OCI-LY1 (cell line): ENCODE measurements at regions not wholly inside any gene's neighbourhood (a gene's known extent, or its start where the extent isn't known, plus 50 kb on each side); places are given as distances from the start of the nearest gene placed in this dataset.

Experiments used
- H2AFZ ChIP-seq: fragments of 200-600 bp; sonication (generic), shearing (Covaris generic); 2 replicates; pipeline ENCODE4 v1.6.0; 2014; ENCODE audit warnings: antibody characterized with exemption, mild to moderate bottlenecking, low read length
- H3F3A ChIP-seq: fragments of 200-600 bp; sonication (generic), shearing (Covaris generic); 2 replicates; pipeline ENCODE4 v1.6.0; 2014; ENCODE audit warnings: mild to moderate bottlenecking, antibody characterized with exemption, low read length, moderate library complexity; ENCODE audit not compliant: insufficient read depth
- H3K27ac ChIP-seq: fragments of 200-600 bp; sonication (generic); 2 replicates; pipeline ENCODE4 v1.5.1; 2014; ENCODE audit warnings: low read length, mixed run types, mild to moderate bottlenecking, low read depth; ENCODE audit not compliant: poor library complexity, severe bottlenecking
- H3K27me3 ChIP-seq: fragments of 200-600 bp; sonication (generic); 2 replicates; pipeline ENCODE4 v1.6.0; 2014; ENCODE audit warnings: antibody characterized with exemption, mild to moderate bottlenecking, low read length, moderate library complexity; ENCODE audit not compliant: insufficient read depth
- H3K36me3 ChIP-seq: fragments of 200-600 bp; sonication (generic); 2 replicates; pipeline ENCODE4 v1.6.1; 2014; ENCODE audit warnings: mild to moderate bottlenecking, antibody characterized with exemption, low read length, moderate library complexity, mixed read lengths; ENCODE audit not compliant: insufficient read depth
- H3K4me1 ChIP-seq: fragments of 200-600 bp; sonication (generic); 2 replicates; pipeline ENCODE4 v1.5.1; 2014; ENCODE audit warnings: mild to moderate bottlenecking, low read length, moderate library complexity; ENCODE audit not compliant: insufficient read depth, severe bottlenecking
- H3K4me2 ChIP-seq: fragments of 200-600 bp; sonication (generic), shearing (Covaris generic); 2 replicates; pipeline ENCODE4 v1.6.1; 2014; ENCODE audit warnings: low read length
- H3K4me3 ChIP-seq: fragments of 200-600 bp; sonication (generic); 2 replicates; pipeline ENCODE4 v1.5.1; 2014; ENCODE audit warnings: low read length, low read depth, mild to moderate bottlenecking, mixed read lengths; ENCODE audit not compliant: poor library complexity, severe bottlenecking
- H3K79me2 ChIP-seq: fragments of 200-600 bp; shearing (Covaris generic); 2 replicates; pipeline ENCODE4 v1.6.1; 2016; ENCODE audit warnings: mixed run types, low read length, mixed read lengths; ENCODE audit not compliant: insufficient read depth
- H3K9ac ChIP-seq: fragments of 200-600 bp; sonication (generic), shearing (Covaris generic); 2 replicates; pipeline ENCODE4 v1.6.1; 2014; ENCODE audit warnings: mild to moderate bottlenecking, low read length, mixed read lengths
- H3K9me2 ChIP-seq: fragments of 200-600 bp; sonication (generic), shearing (Covaris generic); 2 replicates; pipeline ENCODE4 v1.6.1; 2014; ENCODE audit warnings: low read depth, mild to moderate bottlenecking, low read length, mixed read lengths
- H3K9me3 ChIP-seq: fragments of 200-600 bp; shearing (Covaris generic); 2 replicates; pipeline ENCODE4 v1.6.1; 2014; ENCODE audit warnings: low read length, mixed read lengths
- H4K20me1 ChIP-seq: fragments of 200-600 bp; sonication (generic), shearing (Covaris generic); 2 replicates; pipeline ENCODE4 v1.6.0; 2016; ENCODE audit warnings: mild to moderate bottlenecking, low read length; ENCODE audit not compliant: insufficient read depth
- EZH2 ChIP-seq: fragments of 200-600 bp; sonication (generic), shearing (Covaris generic); IDR thresholded peaks from 2 replicates; pipeline ENCODE4 v1.8.0; 2017; ENCODE audit warnings: borderline replicate concordance, mixed run types, mild to moderate bottlenecking, antibody characterized with exemption, low read length, moderate library complexity, mixed read lengths
- TF ChIP-seq, protein P1 (sequence below): fragments of 200-600 bp; sonication (generic), shearing (Covaris generic); IDR thresholded peaks from 2 replicates; pipeline ENCODE4 v1.5.1; 2017; ENCODE audit warnings: mild to moderate bottlenecking, antibody characterized with exemption, low read length, moderate library complexity, mixed read lengths

DNA sequence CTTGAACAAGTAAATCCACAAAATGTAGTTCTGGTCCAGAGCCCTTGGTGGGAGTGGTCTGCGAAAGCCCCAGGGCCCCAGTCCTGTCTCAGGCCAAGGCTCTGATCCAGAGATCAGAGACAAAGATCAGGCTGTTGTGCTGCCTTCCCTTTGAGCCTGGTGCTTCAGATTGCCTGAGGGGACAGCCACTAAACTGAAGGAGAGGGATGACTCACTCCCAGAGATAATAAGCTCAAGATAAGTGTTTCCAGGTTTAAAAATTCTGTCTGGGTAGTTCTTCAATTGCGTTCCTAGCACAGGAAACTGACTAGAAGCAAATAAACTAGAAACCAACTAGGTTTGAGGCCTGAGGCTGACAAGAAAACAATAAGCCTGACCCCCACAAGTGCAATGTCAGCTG, 190.2 kb downstream of the RAMP3 start:
- Histone ChIP-seq H3K9me3 (no peaks in the 10 kb centered on the region), H3K36me3 (no peaks in the 10 kb centered on the region), H3K4me3 (no peak overlapping the region), H3K79me2 (no peaks in the 10 kb centered on the region), H3K9ac (no peak overlapping the region), H2AFZ (no peak overlapping the region), H3F3A (no peaks in the 10 kb centered on the region), H3K4me2 (no peak overlapping the region), H3K4me1 (no peaks in the 10 kb centered on the region), H4K20me1 (no peaks in the 10 kb centered on the region), H3K27ac (no peak overlapping the region), H3K9me2 (no peaks in the 10 kb centered on the region), H3K27me3 (no peaks in the 10 kb centered on the region)
- no peak for TF ChIP-seq EZH2
- TF ChIP-seq, protein P1, sequence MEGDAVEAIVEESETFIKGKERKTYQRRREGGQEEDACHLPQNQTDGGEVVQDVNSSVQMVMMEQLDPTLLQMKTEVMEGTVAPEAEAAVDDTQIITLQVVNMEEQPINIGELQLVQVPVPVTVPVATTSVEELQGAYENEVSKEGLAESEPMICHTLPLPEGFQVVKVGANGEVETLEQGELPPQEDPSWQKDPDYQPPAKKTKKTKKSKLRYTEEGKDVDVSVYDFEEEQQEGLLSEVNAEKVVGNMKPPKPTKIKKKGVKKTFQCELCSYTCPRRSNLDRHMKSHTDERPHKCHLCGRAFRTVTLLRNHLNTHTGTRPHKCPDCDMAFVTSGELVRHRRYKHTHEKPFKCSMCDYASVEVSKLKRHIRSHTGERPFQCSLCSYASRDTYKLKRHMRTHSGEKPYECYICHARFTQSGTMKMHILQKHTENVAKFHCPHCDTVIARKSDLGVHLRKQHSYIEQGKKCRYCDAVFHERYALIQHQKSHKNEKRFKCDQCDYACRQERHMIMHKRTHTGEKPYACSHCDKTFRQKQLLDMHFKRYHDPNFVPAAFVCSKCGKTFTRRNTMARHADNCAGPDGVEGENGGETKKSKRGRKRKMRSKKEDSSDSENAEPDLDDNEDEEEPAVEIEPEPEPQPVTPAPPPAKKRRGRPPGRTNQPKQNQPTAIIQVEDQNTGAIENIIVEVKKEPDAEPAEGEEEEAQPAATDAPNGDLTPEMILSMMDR: no peak

- Histone ChIP-seq H3K27ac (no peak overlapping the region), H3K4me3 (no peak overlapping the region), H3K4me2 (no peak overlapping the region), H3K4me1 (no peaks in the 10 kb centered on the region), H2AFZ (no peak overlapping the region), H4K20me1 (no peaks in the 10 kb centered on the region), H3K9me2 (no peaks in the 10 kb centered on the region), H3K9me3 (no peaks in the 10 kb centered on the region), H3K79me2 (no peaks in the 10 kb centered on the region), H3K36me3 (no peaks in the 10 kb centered on the region), H3F3A (no peaks in the 10 kb centered on the region), H3K9ac (no peak overlapping the region), H3K27me3 (no peaks in the 10 kb centered on the region)
- TF ChIP-seq, protein P1: no peak
- TF ChIP-seq EZH2: no peak
These were observed 191.5 kb downstream of the RAMP3 start for GRCh38 chr7:45349090-45349489.

DNA sequence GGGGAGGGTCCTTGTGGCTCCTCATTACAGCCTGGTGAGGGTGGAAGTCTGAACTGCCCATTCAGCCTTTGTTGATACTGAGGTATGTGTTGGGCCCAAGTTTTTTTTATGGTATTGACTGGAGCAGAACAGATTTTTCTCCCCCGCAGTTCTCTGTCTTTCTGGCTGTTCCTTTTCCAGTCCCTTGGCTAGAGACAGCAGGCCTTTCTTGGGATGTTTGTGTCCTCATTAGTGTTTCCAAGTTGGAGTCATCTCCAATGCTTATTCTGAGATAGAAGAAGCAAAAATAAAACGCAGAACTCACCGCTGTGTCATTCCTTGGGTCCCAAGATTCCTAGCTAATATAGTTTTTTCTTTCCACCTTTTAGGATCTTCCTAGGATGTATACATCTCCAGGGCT, 193.3 kb downstream of the RAMP3 start:
- no peak overlapping the region for H3K4me3 ChIP-seq
- no peaks in the 10 kb centered on the region for H3K4me1 ChIP-seq
- H3F3A ChIP-seq: no peaks in the 10 kb centered on the region
- H3K36me3 ChIP-seq: no peaks in the 10 kb centered on the region
- no peak overlapping the region for H2AFZ ChIP-seq
- no peaks in the 10 kb centered on the region for H3K79me2 ChIP-seq
- H3K9me3 ChIP-seq: no peaks in the 10 kb centered on the region
- no peak overlapping the region for H3K4me2 ChIP-seq
- TF ChIP-seq EZH2: no peak
- TF ChIP-seq, protein P1: no peak
- H3K9ac ChIP-seq: no peak overlapping the region
- no peaks in the 10 kb centered on the region for H3K9me2 ChIP-seq
- no peak overlapping the region for H3K27ac ChIP-seq
- no peaks in the 10 kb centered on the region for H3K27me3 ChIP-seq
- H4K20me1 ChIP-seq: no peaks in the 10 kb centered on the region
